HG02852 (cell line): ENCODE measurements at regions not wholly inside any gene's neighbourhood (a gene's known extent, or its start where the extent isn't known, plus 50 kb on each side); places are given as distances from the start of the nearest gene placed in this dataset.

Source experiments
- ATAC-seq: cut with Tn5 transposase; IDR thresholded peaks from one replicate; pipeline ENCODE4 v1.9.1; 2021; ENCODE audit warnings: mild to moderate bottlenecking, moderate library complexity; ENCODE audit not compliant: unreplicated experiment

- no peak for ATAC-seq
Observed at GRCh38 chr11:45089251-45089650, 57.2 kb upstream of the PRDM11 start.

GRCh38 chr11:45089676-45090499, 56.6 kb upstream of the PRDM11 start:
- ATAC-seq, result no peak

GRCh38 chr11:45090607-45091006, 55.8 kb upstream of the PRDM11 start:
- no peak for ATAC-seq

GRCh38 chr11:45091563-45092403, 54.7 kb upstream of the PRDM11 start:
- ATAC-seq, result no peak

GRCh38 chr11:45092404-45092785, 54.0 kb upstream of the PRDM11 start:
- ATAC-seq, result no peak

GRCh38 chr11:45092901-45093760, 53.3 kb upstream of the PRDM11 start:
- ATAC-seq, result no peak

- no peak for ATAC-seq
Observed at GRCh38 chr11:45093761-45094455, 52.5 kb upstream of the PRDM11 start.

- no peak for ATAC-seq
Observed at GRCh38 chr11:45094958-45095690, 51.3 kb upstream of the PRDM11 start.

GRCh38 chr11:45095691-45096010, 50.8 kb upstream of the PRDM11 start:
- no peak for ATAC-seq

GRCh38 chr11:45096636-45097035, 49.8 kb upstream of the PRDM11 start:
- ATAC-seq, result no peak
